ENCODE measurements at regions not wholly inside any gene's neighbourhood (a gene's known extent, or its start where the extent isn't known, plus 50 kb on each side); places are given as distances from the start of the nearest gene placed in this dataset.
"Not testable (repeated sequence)": the region's sequence is repeated elsewhere in the genome, so short reads cannot be mapped to it uniquely, and the experiment has no call there.

GRCh38 chr16:50489182-50489581 lies 59.0 kb upstream of the NKD1 start:
- no peaks in the 10 kb centered on the region for H4K20me1 ChIP-seq (ENCODE audit: insufficient read depth, low read length)
- no peak overlapping the region for H3K27ac ChIP-seq (ENCODE audit: low read depth, low read length, poor library complexity, severe bottlenecking)
- ChIA-PET POLR2A (no interaction called here), CTCF (ENCODE audit: unreplicated experiment) (no interaction called here)
- no peak overlapping the region for H2AFZ ChIP-seq (ENCODE audit: low read length)
- no peak overlapping the region for H3K4me3 ChIP-seq (ENCODE audit: low read depth, low read length, poor library complexity, severe bottlenecking)
- intact Hi-C loops (cut with micrococcal nuclease; ENCODE audit: unreplicated experiment) = no loop called here
- H3K4me1 ChIP-seq (ENCODE audit: insufficient read depth, low read length, poor library complexity, severe bottlenecking) = no peaks in the 10 kb centered on the region
- H3K9me2 ChIP-seq (ENCODE audit: insufficient read depth, low read length) = no peaks in the 10 kb centered on the region
- TF ChIP-seq EZH2phosphoT487 (IDR thresholded peaks at IDR 0.05; ENCODE audit: borderline replicate concordance, low read depth, low read length) = no peak
- no peak for TF ChIP-seq CTCF (conservative IDR thresholded peaks at IDR 0.05; ENCODE audit: low read length)
- BruUV-seq (replicated peaks) = no TSS peak
- DNase-seq (ENCODE audit: low spot score) = no peak
- no peak overlapping the region for H3K4me2 ChIP-seq (ENCODE audit: low read length)
- H3K36me3 ChIP-seq (ENCODE audit: insufficient read depth, low read length) = no peaks in the 10 kb centered on the region
- H3K9me3 ChIP-seq (ENCODE audit: low read length) = no peaks in the 10 kb centered on the region
- no peaks in the 10 kb centered on the region for H3K79me2 ChIP-seq (ENCODE audit: insufficient read depth, low read depth, low read length)

- DNase-seq (ENCODE audit: low spot score) = no peak
- POLR2A ChIA-PET = no interaction called here
- Histone ChIP-seq H3K9me3 (ENCODE audit: low read length) (no peaks in the 10 kb centered on the region), H3K79me2 (ENCODE audit: insufficient read depth, low read depth, low read length) (no peaks in the 10 kb centered on the region), H3K9me2 (ENCODE audit: insufficient read depth, low read length) (no peaks in the 10 kb centered on the region), H3K4me3 (ENCODE audit: low read depth, low read length, poor library complexity, severe bottlenecking) (no peak overlapping the region), H2AFZ (ENCODE audit: low read length) (no peak overlapping the region), H3K27ac (ENCODE audit: low read depth, low read length, poor library complexity, severe bottlenecking) (no peak overlapping the region), H3K36me3 (ENCODE audit: insufficient read depth, low read length) (no peaks in the 10 kb centered on the region), H3K4me2 (ENCODE audit: low read length) (no peak overlapping the region), H3K4me1 (ENCODE audit: insufficient read depth, low read length, poor library complexity, severe bottlenecking) (no peaks in the 10 kb centered on the region), H4K20me1 (ENCODE audit: insufficient read depth, low read length) (no peaks in the 10 kb centered on the region)
- no TSS peak for BruUV-seq (replicated peaks)
- intact Hi-C loops (cut with micrococcal nuclease; ENCODE audit: unreplicated experiment) = no loop called here
- CTCF ChIA-PET (ENCODE audit: unreplicated experiment) = no interaction called here
- TF ChIP-seq EZH2phosphoT487 (IDR thresholded peaks at IDR 0.05; ENCODE audit: borderline replicate concordance, low read depth, low read length) (no peak), CTCF (conservative IDR thresholded peaks at IDR 0.05; ENCODE audit: low read length) (no peak)
These were observed 60.7 kb upstream of the NKD1 start for GRCh38 chr16:50487528-50487927.

GRCh38 chr16:50486162-50486561 lies 62.0 kb upstream of the NKD1 start:
- H3K4me2 ChIP-seq (ENCODE audit: low read length); H4K20me1 ChIP-seq (ENCODE audit: insufficient read depth, low read length); H2AFZ ChIP-seq (ENCODE audit: low read length); H3K4me3 ChIP-seq (ENCODE audit: low read depth, low read length, poor library complexity, severe bottlenecking); H3K9me3 ChIP-seq (ENCODE audit: low read length); BruUV-seq (replicated peaks); H3K4me1 ChIP-seq (ENCODE audit: insufficient read depth, low read length, poor library complexity, severe bottlenecking); H3K79me2 ChIP-seq (ENCODE audit: insufficient read depth, low read depth, low read length); POLR2A ChIA-PET; H3K9me2 ChIP-seq (ENCODE audit: insufficient read depth, low read length); intact Hi-C loops (cut with micrococcal nuclease; ENCODE audit: unreplicated experiment); DNase-seq (ENCODE audit: low spot score); H3K27ac ChIP-seq (ENCODE audit: low read depth, low read length, poor library complexity, severe bottlenecking); H3K36me3 ChIP-seq (ENCODE audit: insufficient read depth, low read length); CTCF ChIA-PET (ENCODE audit: unreplicated experiment): not testable (repeated sequence)
